ENCODE measurements at regions not wholly inside any gene's neighbourhood (a gene's known extent, or its start where the extent isn't known, plus 50 kb on each side); places are given as distances from the start of the nearest gene placed in this dataset.

- TF ChIP-seq TAF1 (IDR thresholded peaks at IDR 0.05; ENCODE audit: borderline replicate concordance, insufficient read depth, low read length): no peak
Observed at GRCh38 chr5:159837860-159838259, 78.4 kb upstream of the ADRA1B start.

- TF ChIP-seq FOXP2 (optimal IDR thresholded peaks at IDR 0.05; ENCODE audit: borderline replicate concordance, extremely low read depth, extremely low read length, insufficient read depth) (no peak), TAF1 (IDR thresholded peaks at IDR 0.05; ENCODE audit: borderline replicate concordance, insufficient read depth, low read length) (no peak), SIN3A (IDR thresholded peaks at IDR 0.05; ENCODE audit: borderline replicate concordance, insufficient read depth, low read length) (no peak), POLR2AphosphoS5 (IDR thresholded peaks at IDR 0.05; ENCODE audit: low read depth, low read length) (no peak), REST (IDR thresholded peaks at IDR 0.05; ENCODE audit: insufficient read depth in 1 of 2, low read depth in 2 of 2, low read length in 2 of 2) (no peak)
Observed at GRCh38 chr5:159838551-159839222, 77.6 kb upstream of the ADRA1B start.

- TF ChIP-seq TAF1 (IDR thresholded peaks at IDR 0.05; ENCODE audit: borderline replicate concordance, insufficient read depth, low read length) (no peak), REST (IDR thresholded peaks at IDR 0.05; ENCODE audit: insufficient read depth in 1 of 2, low read depth in 2 of 2, low read length in 2 of 2) (no peak), POLR2AphosphoS5 (IDR thresholded peaks at IDR 0.05; ENCODE audit: low read depth, low read length) (no peak), SIN3A (IDR thresholded peaks at IDR 0.05; ENCODE audit: borderline replicate concordance, insufficient read depth, low read length) (no peak), FOXP2 (optimal IDR thresholded peaks at IDR 0.05; ENCODE audit: borderline replicate concordance, extremely low read depth, extremely low read length, insufficient read depth) (no peak)
Observed at GRCh38 chr5:159844267-159845121, 71.8 kb upstream of the ADRA1B start.

GRCh38 chr5:159849437-159850083 is 66.7 kb upstream of the ADRA1B start:
- TF ChIP-seq FOXP2 (optimal IDR thresholded peaks at IDR 0.05; ENCODE audit: borderline replicate concordance, extremely low read depth, extremely low read length, insufficient read depth) (no peak), SIN3A (IDR thresholded peaks at IDR 0.05; ENCODE audit: borderline replicate concordance, insufficient read depth, low read length) (no peak)

GRCh38 chr5:159850160-159850559 is 66.1 kb upstream of the ADRA1B start:
- TF ChIP-seq FOXP2 (optimal IDR thresholded peaks at IDR 0.05; ENCODE audit: borderline replicate concordance, extremely low read depth, extremely low read length, insufficient read depth) (no peak), SIN3A (IDR thresholded peaks at IDR 0.05; ENCODE audit: borderline replicate concordance, insufficient read depth, low read length) (no peak), TAF1 (IDR thresholded peaks at IDR 0.05; ENCODE audit: borderline replicate concordance, insufficient read depth, low read length) (no peak), POLR2AphosphoS5 (IDR thresholded peaks at IDR 0.05; ENCODE audit: low read depth, low read length) (no peak), REST (IDR thresholded peaks at IDR 0.05; ENCODE audit: insufficient read depth in 1 of 2, low read depth in 2 of 2, low read length in 2 of 2) (no peak)
